ENCODE measurements at regions not wholly inside any gene's neighbourhood (a gene's known extent, or its start where the extent isn't known, plus 50 kb on each side); places are given as distances from the start of the nearest gene placed in this dataset.

DNA sequence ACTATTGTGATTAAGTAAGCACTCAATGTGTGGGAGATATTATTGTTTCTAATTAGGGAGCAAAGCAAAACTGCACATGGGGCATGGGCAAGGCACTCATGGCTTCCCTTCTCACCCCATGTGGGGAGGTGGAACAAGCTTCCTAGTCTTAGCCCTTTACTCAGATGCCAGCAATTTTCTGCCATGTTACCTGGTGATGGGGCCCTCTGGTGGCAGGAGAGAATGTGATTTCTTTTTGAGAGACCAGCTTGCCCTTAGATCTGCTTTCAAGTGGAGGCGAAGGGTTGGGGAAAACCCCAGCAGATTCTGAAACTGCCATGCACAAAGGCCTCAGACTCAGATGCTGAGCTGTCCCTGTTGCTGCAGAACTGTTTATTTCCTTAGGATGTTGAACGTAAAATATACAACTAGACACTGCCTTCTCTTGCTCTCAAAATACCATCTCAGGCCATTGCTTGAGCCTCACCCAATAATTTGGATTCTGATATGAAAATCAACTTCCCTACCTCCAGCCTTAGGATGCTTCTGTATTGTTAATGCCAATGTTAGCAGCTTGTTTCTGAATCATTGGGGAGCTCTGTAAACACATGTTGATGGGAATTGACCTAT lies 130.2 kb upstream of the TPRG1 start:
- Histone ChIP-seq H3K79me2 (ENCODE audit: low read length) (no peaks in the 10 kb centered on the region), H3K4me1 (ENCODE audit: low read length) (peaks cover 17% of the 10 kb centered on the region), H3K4me2 (ENCODE audit: low read depth, low read length) (peak overlapping the region; percentile 5; the same call in 1 of the 2 replicates), H3K27ac (ENCODE audit: low read length) (no peak overlapping the region), H3K36me3 (replicated peaks; ENCODE audit: insufficient read depth, low read length) (no peaks in the 10 kb centered on the region), H3F3A (ENCODE audit: insufficient read depth, low read length) (no peaks in the 10 kb centered on the region), H3K27me3 (replicated peaks; ENCODE audit: insufficient read depth, low read length) (no peaks in the 10 kb centered on the region), H3K9me2 (replicated peaks; ENCODE audit: insufficient read depth, low read length) (no peaks in the 10 kb centered on the region), H4K20me1 (ENCODE audit: insufficient read depth, low read length) (no peaks in the 10 kb centered on the region), H3K9ac (ENCODE audit: low read length) (no peak overlapping the region), H2AFZ (ENCODE audit: low read length) (no peak overlapping the region), H3K9me3 (replicated peaks; ENCODE audit: insufficient read depth, low read length) (no peaks in the 10 kb centered on the region), H3K4me3 (ENCODE audit: low read length) (no peak overlapping the region)
- TF ChIP-seq, protein P1, sequence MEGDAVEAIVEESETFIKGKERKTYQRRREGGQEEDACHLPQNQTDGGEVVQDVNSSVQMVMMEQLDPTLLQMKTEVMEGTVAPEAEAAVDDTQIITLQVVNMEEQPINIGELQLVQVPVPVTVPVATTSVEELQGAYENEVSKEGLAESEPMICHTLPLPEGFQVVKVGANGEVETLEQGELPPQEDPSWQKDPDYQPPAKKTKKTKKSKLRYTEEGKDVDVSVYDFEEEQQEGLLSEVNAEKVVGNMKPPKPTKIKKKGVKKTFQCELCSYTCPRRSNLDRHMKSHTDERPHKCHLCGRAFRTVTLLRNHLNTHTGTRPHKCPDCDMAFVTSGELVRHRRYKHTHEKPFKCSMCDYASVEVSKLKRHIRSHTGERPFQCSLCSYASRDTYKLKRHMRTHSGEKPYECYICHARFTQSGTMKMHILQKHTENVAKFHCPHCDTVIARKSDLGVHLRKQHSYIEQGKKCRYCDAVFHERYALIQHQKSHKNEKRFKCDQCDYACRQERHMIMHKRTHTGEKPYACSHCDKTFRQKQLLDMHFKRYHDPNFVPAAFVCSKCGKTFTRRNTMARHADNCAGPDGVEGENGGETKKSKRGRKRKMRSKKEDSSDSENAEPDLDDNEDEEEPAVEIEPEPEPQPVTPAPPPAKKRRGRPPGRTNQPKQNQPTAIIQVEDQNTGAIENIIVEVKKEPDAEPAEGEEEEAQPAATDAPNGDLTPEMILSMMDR (IDR thresholded peaks at IDR 0.05; ENCODE audit: low read length), result peak; percentile 93
- TF ChIP-seq EZH2phosphoT487 (IDR thresholded peaks at IDR 0.05; ENCODE audit: low read length), result no peak
- peak; percentile 97 for DNase-seq

- DNase-seq, result no peak
- Histone ChIP-seq H3K27me3 (replicated peaks; ENCODE audit: insufficient read depth, low read length) (no peaks in the 10 kb centered on the region), H3K27ac (ENCODE audit: low read length) (no peak overlapping the region), H3K9ac (ENCODE audit: low read length) (no peak overlapping the region), H3F3A (ENCODE audit: insufficient read depth, low read length) (no peaks in the 10 kb centered on the region), H3K4me1 (ENCODE audit: low read length) (peaks cover 17% of the 10 kb centered on the region), H3K9me2 (replicated peaks; ENCODE audit: insufficient read depth, low read length) (no peaks in the 10 kb centered on the region), H3K9me3 (replicated peaks; ENCODE audit: insufficient read depth, low read length) (no peaks in the 10 kb centered on the region), H3K36me3 (replicated peaks; ENCODE audit: insufficient read depth, low read length) (no peaks in the 10 kb centered on the region), H3K4me3 (ENCODE audit: low read length) (no peak overlapping the region), H4K20me1 (ENCODE audit: insufficient read depth, low read length) (no peaks in the 10 kb centered on the region), H2AFZ (ENCODE audit: low read length) (no peak overlapping the region), H3K79me2 (ENCODE audit: low read length) (no peaks in the 10 kb centered on the region), H3K4me2 (ENCODE audit: low read depth, low read length) (no peak overlapping the region)
- TF ChIP-seq EZH2phosphoT487 (IDR thresholded peaks at IDR 0.05; ENCODE audit: low read length) (no peak), EZH2 (optimal IDR thresholded peaks at IDR 0.05; ENCODE audit: low read depth, low read length) (no peak)
- TF ChIP-seq, protein P1 (IDR thresholded peaks at IDR 0.05; ENCODE audit: low read length), result no peak
Measured at GRCh38 chr3:189042832-189043231, 128.9 kb upstream of the TPRG1 start.

DNA sequence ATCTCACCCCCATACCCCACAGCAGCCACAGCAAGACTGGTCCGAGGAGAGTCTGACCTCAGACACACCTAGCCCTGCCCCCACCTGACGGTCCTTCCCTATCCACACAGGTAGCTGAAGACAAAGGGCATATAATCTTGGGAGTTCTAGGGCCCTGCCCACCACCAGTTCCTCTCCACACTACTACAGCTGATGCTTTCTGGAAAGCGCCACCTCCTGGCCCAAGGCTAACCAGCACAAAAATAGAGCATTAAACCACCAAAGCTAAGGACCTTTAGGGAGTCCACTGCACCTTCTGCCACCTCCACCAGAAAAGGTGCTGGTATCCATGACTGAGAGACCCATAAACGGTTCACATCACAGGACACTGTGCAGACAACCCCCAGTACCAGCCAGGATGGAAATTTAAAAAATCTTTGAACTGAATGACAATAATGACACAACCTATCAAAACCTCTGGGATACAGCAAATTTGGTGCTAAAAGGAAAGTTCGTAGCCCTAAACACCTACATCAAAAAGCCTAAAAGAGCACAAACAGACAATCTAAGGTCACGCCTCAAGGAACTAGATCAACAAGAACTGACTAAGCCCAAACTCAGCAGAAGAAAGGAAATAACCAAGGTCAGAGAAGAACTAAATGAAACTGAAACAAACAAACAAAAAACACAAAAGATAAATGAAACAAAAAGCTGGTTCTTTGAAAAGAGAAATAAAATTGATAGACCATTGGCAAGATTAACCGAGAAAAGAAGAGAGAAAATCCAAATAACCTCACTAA lies 122.1 kb upstream of the TPRG1 start:
- H3K79me2 ChIP-seq (ENCODE audit: low read length), result no peaks in the 10 kb centered on the region
- DNase-seq, result peak; percentile 77
- no peaks in the 10 kb centered on the region for H4K20me1 ChIP-seq (ENCODE audit: insufficient read depth, low read length)
- H3K4me2 ChIP-seq (ENCODE audit: low read depth, low read length), result peak overlapping the region; percentile 18; the same call in 1 of the 2 replicates
- peak overlapping the region; percentile 29; the same call in 1 of the 2 replicates for H3K27ac ChIP-seq (ENCODE audit: low read length)
- no peaks in the 10 kb centered on the region for H3K9me3 ChIP-seq (replicated peaks; ENCODE audit: insufficient read depth, low read length)
- TF ChIP-seq, protein P1 (IDR thresholded peaks at IDR 0.05; ENCODE audit: low read length), result peak; percentile 46
- TF ChIP-seq EZH2 (optimal IDR thresholded peaks at IDR 0.05; ENCODE audit: low read depth, low read length), result no peak
- H2AFZ ChIP-seq (ENCODE audit: low read length), result peak overlapping the region; percentile 54; the same call in 1 of the 2 replicates
- H3K4me1 ChIP-seq (ENCODE audit: low read length), result peaks cover 6% of the 10 kb centered on the region; the same call in 1 of the 2 replicates
- no peak overlapping the region for H3K9ac ChIP-seq (ENCODE audit: low read length)
- no peaks in the 10 kb centered on the region for H3K9me2 ChIP-seq (replicated peaks; ENCODE audit: insufficient read depth, low read length)
- H3K36me3 ChIP-seq (replicated peaks; ENCODE audit: insufficient read depth, low read length), result no peaks in the 10 kb centered on the region
- no peak overlapping the region for H3K4me3 ChIP-seq (ENCODE audit: low read length)
- H3F3A ChIP-seq (ENCODE audit: insufficient read depth, low read length), result no peaks in the 10 kb centered on the region; the same call in 1 of the 2 replicates
- H3K27me3 ChIP-seq (replicated peaks; ENCODE audit: insufficient read depth, low read length), result no peaks in the 10 kb centered on the region
